ENCODE measurements at regions not wholly inside any gene's neighbourhood (a gene's known extent, or its start where the extent isn't known, plus 50 kb on each side); places are given as distances from the start of the nearest gene placed in this dataset.

DNA sequence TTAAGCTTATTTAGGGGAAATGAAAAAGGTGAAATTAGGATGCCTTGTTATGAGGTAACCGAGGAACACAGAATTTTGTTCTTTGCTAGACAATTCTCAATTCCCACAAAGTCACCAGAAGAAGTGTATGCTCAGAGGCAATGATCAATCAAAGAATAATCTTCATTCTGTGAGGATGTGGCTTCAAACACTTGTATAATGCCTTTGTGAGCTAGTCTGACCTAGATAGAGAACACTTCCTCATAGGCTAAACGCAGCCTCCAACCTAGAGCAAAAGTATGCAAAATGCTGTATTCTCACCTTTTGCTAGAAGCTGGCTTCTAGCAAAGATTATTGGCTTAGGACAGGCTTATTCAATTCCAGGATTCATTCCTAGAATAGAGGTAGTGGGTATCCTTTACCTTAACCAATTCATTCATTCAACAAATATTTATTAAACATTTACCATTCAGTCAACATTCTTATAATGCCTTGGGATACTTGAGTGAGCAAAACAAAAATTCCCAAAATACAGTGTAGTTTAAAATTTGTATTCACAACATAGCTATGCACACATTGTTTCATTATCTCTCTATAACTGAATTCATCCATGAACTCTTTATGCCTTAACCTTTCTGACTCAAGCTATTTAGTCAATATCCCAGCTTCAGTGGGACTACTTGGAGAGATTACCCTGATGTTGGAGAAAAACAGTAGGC, 530.2 kb downstream of the PTPRC start:
- TF ChIP-seq CTCF (IDR thresholded peaks at IDR 0.05; ENCODE audit: low read length) = no peak
- no peak for TF ChIP-seq EZH2 (IDR thresholded peaks at IDR 0.05; ENCODE audit: borderline replicate concordance, low read length)

Data from OCI-LY1 (cell line).